Renal pelvis (tissue), 1 donor: ENCODE measurements at regions not wholly inside any gene's neighbourhood (a gene's known extent, or its start where the extent isn't known, plus 50 kb on each side); places are given as distances from the start of the nearest gene placed in this dataset.

Experiments used
- DNase-seq: peaks from one replicate; pipeline ENCODE4 v3.0.0-alpha.2; 2013

- DNase-seq, result no peak
These were observed 525.5 kb downstream of the IRS1 start for GRCh38 chr2:226274143-226274542.

DNA sequence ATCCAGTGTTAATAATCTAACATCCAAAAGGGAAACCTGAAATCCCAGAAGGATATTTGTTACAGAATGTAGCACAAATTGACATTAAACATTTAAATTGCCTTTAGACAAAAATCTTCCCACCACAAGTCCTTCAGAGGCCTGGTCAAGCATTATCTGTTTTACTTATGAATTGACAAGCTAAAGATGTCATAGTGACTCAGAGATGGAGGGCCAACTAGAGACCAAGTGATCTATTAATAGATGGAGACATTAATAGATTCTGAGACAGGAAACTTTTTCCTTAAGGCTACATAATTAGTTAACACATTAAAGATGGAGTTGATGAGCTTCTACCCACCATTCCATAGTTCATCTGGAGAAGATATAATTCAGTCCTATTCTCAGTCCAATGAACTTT, 526.2 kb downstream of the IRS1 start:
- no peak for DNase-seq

DNA sequence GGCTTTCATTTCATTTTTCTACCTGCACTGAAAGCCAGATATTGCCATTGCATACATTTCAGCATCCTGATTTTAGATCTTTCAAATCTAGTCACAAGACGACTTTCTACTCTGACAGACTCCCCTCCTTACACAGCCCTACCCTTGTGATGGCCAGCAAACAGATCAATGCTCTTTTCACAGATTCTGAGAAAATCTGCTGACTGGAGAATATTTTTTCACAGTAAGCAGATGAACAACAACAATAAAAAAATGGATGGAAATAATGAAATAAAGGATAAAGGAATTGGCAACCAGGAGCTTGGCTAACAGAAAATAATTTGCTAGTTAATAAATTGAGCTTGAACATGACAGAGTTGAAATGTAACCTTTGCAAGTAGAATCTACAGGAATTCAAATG, 527.2 kb downstream of the IRS1 start:
- DNase-seq, result no peak

GRCh38 chr2:226270285-226271058, 529.1 kb downstream of the IRS1 start:
- no peak for DNase-seq

DNA sequence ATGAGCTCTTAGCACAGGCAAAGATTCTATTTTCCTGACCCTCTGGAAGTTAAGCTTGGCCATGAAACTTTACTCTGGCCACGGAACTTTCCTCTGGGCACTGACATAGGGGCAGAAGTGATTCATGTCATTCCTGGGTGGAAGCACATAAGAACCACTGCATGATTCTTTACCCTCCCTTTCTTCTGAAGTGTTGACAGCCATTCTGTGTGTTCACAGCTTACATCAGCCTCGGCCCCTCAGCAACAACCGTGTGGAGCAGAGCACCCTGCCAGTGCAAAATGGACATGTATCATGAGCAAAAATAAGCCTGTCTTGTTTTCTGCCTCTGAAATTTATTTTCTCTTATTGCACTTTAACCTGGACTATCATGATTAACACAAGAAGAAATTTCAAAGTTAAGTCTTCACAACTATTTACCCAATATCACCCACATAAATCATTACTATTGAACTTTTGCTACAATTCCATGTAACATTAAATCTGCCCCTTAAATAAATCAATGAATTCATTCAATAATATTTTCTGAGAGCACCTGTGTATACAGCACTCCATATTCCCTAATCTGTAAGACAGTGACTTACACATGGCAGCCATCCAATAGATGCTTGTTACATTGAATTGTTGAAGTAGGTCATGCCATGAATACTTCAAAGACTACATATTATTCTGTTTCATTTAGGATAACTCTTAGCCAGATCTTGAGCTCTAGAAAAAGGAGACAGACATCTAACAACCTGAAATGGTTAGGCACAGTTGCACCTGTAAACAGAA, 531.9 kb downstream of the IRS1 start:
- DNase-seq, result no peak

GRCh38 chr2:226256709-226257376, 542.8 kb downstream of the IRS1 start:
- no peak for DNase-seq

DNA sequence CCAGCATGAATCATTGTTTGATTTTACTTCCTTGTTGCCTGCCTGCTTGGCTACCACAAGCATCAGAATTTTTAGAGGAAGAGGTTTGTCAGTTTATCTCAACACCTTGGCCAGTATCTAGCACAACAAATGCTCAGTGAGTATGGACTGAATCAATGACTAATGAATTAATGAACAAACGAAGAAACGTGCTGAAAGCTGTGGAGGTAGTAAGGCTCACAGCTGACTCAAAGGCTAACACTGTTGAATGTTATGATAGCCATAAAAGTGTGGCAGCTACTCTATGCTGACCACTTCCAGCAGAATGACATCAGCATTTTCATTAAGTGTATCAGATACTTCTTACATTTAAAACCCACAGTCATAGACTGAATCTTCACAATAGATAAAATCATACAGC, 543.4 kb downstream of the IRS1 start:
- no peak for DNase-seq

- DNase-seq, result no peak
These were observed 548.0 kb downstream of the IRS1 start for GRCh38 chr2:226251661-226252060.

- DNase-seq, result no peak
These were observed 552.0 kb downstream of the IRS1 start for GRCh38 chr2:226247289-226248275.

DNA sequence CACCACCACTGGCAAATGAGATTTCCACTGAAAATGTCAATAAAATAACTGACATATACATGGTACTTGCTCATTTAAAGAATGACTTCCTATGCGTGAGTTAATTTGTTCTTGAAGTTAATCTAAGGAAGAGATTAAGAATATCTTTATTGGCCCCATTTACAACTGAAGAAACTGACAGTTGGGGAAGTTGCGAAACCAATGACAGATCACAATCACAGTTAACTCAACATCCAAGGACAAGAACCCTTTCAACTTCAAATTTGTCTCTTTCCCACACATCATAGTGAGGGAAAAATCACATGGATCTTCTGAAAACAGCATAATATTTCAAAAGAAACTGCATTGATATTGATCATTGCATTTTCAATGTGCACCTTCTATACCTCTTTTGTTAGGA, 565.4 kb downstream of the IRS1 start:
- no peak for DNase-seq

- DNase-seq, result no peak
These were observed 566.2 kb downstream of the IRS1 start for GRCh38 chr2:226233388-226233787.

GRCh38 chr2:226228080-226228479, 571.5 kb downstream of the IRS1 start:
- no peak for DNase-seq

- no peak for DNase-seq
These were observed 572.3 kb downstream of the IRS1 start for GRCh38 chr2:226227341-226227740.

GRCh38 chr2:226223704-226224103, 575.9 kb downstream of the IRS1 start:
- no peak for DNase-seq

DNA sequence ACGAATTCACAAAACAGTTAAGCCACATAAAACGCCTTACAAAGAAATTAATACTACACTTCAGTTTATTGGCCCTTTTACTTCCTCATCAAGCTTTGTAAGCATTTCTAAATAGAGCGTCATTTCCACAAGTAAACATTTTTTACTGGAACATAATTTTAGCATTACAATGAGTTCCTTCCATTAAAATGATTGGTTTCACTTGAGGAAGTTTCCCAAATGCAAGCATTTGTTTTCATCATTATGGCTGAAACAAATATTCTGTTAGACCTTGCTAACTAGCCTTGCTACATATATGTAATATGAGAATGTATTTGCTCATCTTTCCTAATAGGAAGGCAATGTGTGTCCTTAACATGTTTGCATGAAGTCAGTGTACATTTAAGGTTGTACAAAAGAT, 579.1 kb downstream of the IRS1 start:
- no peak for DNase-seq

- DNase-seq, result no peak
These were observed 582.4 kb downstream of the IRS1 start for GRCh38 chr2:226217191-226217590.

DNA sequence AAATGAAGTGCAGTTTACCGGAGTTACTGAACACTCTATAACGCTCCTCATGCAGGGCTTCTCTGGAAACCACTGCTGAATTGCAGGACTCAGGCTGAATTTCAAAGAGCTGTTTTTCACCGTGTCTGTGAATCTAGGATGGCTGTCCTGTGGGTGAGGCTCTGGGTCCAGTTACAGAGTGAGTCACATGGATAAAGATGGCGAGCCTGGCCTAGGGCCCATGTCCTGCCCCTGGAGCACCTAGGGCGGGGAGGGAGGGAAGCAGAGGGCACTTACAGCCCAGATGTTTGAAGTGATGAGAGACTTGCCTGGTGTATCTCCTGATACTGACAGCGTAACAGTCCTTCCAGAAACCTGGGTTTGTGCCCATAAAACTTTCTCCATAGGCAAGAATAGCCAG, 583.0 kb downstream of the IRS1 start:
- DNase-seq, result no peak

- peak; percentile 52 for DNase-seq
These were observed 583.6 kb downstream of the IRS1 start for GRCh38 chr2:226215902-226216503.

GRCh38 chr2:226213717-226214116, 585.9 kb downstream of the IRS1 start:
- DNase-seq, result no peak

DNA sequence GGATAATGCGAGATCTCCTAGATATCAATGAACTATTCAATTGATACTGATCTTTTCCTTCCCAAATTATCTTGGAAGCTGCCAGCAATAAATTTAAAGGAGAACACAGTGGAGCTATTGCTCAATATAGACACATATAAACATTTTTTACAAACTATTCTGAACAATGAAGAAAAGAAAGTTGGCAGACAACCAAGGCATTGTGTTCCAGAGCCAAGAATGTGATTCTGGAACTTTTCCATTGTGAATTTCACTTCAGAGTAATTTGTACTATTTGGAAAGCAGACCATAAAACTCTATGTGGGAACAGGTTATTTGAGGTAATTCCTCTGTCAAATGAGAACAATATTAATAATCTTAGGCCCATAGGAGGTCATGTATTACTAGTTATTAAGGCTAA, 588.2 kb downstream of the IRS1 start:
- peak; percentile 11 for DNase-seq

DNA sequence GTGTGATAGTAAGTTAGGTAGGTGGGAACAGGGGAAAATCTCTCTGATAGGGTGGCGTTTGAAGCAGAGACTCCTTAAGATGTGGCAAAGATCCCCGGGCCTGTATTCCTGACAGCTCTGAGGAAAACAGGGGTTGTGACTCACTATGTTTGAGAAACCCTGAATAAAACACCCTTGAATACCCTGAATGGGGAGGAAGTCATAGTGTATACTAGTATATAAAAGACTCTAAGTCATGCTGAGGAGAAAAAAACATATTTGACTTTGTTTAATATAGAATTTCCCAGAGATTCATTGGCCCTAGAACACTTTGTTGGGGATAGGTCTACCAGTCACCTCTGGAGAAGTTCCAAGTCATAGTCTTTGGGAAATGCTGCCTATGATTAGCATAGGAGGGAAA, 590.9 kb downstream of the IRS1 start:
- DNase-seq, result no peak
